ENCODE measurements at regions not wholly inside any gene's neighbourhood (a gene's known extent, or its start where the extent isn't known, plus 50 kb on each side); places are given as distances from the start of the nearest gene placed in this dataset.

DNA sequence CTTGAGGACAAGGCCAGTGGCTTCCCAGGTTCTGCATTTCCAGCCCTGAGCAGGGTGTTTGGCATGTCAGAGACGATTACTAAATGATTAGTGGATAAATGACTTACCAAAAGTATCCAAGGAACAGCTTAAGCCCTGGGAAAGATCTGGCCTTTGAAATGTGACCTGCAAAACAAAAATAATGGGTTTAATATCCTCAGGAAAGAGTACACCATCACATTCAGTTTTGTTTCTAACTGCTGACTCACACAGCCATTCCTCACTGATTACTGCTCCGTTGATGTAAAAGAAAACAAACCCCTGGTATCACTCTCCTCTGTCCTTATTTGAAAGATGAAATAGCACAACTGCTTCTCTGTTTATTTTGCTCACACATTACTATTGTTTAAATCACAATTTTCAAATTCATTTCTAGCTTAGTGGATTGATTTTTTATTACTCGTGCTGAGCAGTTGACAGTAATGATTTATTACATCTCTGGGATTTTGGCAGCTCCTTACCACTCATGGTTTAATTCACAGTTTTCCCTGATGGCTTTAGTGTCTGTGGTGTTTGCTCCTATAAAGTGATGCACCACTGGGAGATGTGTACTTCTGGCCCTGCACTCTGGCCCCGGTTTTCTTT lies 117.0 kb downstream of the CBLL2 start:
- POLR2A ChIA-PET = no interaction called here
- H3K4me3 Mint-ChIP-seq = no peak overlapping the region
- DNase-seq = no peak
- H3K27ac Mint-ChIP-seq = no peak overlapping the region
- no peaks in the 10 kb centered on the region for H3K36me3 Mint-ChIP-seq
- ATAC-seq (replicated peaks in 1 of 4) = no peak
- Histone ChIP-seq H3K4me3 (ENCODE audit: control insufficient read depth in 1 of 2, extremely low read depth in 1 of 2, low read length in 1 of 2) (no peak overlapping the region), H3K27ac (ENCODE audit: low read length) (no peak overlapping the region), H3K36me3 (ENCODE audit: control insufficient read depth in 2 of 2, extremely low read depth in 1 of 2, insufficient read depth in 1 of 2, low read length in 1 of 2) (no peaks in the 10 kb centered on the region), H3K27me3 (replicated peaks in 1 of 2; ENCODE audit: control insufficient read depth in 2 of 2, extremely low read depth in 1 of 2, insufficient read depth in 2 of 2, low read length in 1 of 2) (no peaks in the 10 kb centered on the region), H3K4me1 (ENCODE audit: control insufficient read depth in 1 of 2, extremely low read depth in 1 of 2, insufficient read depth in 2 of 2, low read length in 2 of 2) (no peaks in the 10 kb centered on the region), H3K9me3 (no peaks in the 10 kb centered on the region)
- H3K4me1 Mint-ChIP-seq = no peaks in the 10 kb centered on the region
- WGBS (ENCODE audit: insufficient coverage) = no CpG with 5 or more reads among the region's 4 CpGs
- H3K9me3 Mint-ChIP-seq = no peaks in the 10 kb centered on the region
- CTCF ChIA-PET = no interaction called here
- peaks cover 0 to 18% of the 10 kb centered on the region in 2 donors for H3K27me3 Mint-ChIP-seq

DNA sequence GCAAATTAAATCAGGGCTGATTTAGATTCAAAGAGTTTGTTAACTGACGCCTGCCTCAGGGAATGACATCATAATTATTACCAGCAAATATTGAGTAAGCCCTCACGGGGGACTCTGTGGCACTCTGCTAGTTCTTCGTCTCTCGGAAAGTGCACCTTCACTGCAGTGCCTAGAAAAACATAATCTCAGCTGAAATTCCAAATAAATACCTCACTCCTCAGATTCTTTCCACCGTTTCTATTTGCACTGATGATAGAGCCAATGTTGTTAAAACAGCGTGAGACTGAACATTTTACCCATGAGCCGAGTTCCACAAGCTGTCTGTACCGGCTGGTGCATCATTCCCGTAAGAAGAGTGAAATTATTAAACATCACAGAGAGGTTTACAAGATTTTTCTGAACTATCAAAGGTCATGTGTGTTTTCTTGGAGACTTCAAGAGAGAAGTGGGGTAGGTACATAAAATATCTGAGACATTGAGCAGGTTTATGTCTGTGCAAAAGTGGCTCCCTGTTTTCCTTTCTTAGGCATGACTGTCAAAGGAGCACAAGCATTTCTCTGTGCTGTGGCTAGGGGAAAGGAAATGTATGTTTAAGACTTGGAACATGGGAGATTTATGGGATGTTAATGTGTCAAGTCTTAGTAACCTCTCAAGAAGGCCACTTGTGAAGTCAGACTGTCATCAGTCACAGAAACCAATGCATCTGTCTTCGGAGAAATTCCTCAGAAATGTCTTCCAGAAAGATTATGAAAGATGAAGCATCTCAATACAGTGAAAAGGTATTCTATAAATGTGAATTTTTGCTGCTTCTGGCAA lies 119.6 kb downstream of the CBLL2 start:
- H3K27me3 ChIP-seq (replicated peaks in 1 of 2; ENCODE audit: control insufficient read depth in 2 of 2, extremely low read depth in 1 of 2, insufficient read depth in 2 of 2, low read length in 1 of 2) = no peaks in the 10 kb centered on the region
- H3K4me3 ChIP-seq (ENCODE audit: control insufficient read depth in 1 of 2, extremely low read depth in 1 of 2, low read length in 1 of 2) = no peak overlapping the region
- no peak overlapping the region for H3K27ac Mint-ChIP-seq
- DNase-seq (no peak), ATAC-seq (replicated peaks in 1 of 4) (no peak)
- ChIA-PET CTCF (no interaction called here), POLR2A (no interaction called here)
- peaks cover 0 to 18% of the 10 kb centered on the region in 2 donors for H3K27me3 Mint-ChIP-seq
- H3K9me3 ChIP-seq = no peaks in the 10 kb centered on the region
- no peak overlapping the region for H3K4me3 Mint-ChIP-seq
- 17% methylated on average over 1 of the region's 10 CpGs for WGBS (ENCODE audit: insufficient coverage)
- no peak overlapping the region for H3K27ac ChIP-seq (ENCODE audit: low read length)
- H3K36me3 ChIP-seq (ENCODE audit: control insufficient read depth in 2 of 2, extremely low read depth in 1 of 2, insufficient read depth in 1 of 2, low read length in 1 of 2) = no peaks in the 10 kb centered on the region
- no peaks in the 10 kb centered on the region for H3K4me1 Mint-ChIP-seq
- no peaks in the 10 kb centered on the region for H3K9me3 Mint-ChIP-seq
- no peaks in the 10 kb centered on the region for H3K36me3 Mint-ChIP-seq
- no peaks in the 10 kb centered on the region for H3K4me1 ChIP-seq (ENCODE audit: control insufficient read depth in 1 of 2, extremely low read depth in 1 of 2, insufficient read depth in 2 of 2, low read length in 2 of 2)

DNA sequence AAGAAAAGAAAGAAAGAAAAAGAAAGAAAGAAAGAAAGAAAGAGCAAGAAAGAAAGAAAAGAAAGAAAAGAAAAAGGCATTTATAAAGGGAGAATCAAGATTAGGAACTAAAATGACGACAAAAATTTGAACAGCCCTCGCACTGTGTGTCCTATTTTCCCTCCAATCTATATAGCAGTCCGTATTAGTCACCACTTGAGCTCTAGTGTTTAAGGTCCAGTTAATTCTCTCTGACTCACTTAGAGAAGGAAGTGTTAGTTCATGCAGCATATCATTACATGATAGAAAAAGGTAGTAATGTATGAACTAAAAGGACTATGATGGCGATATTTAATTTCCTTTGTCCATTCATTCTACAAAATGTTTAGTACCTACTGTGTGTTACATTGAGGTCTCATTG lies 122.7 kb downstream of the CBLL2 start:
- Histone ChIP-seq H3K36me3 (ENCODE audit: control insufficient read depth in 2 of 2, extremely low read depth in 1 of 2, insufficient read depth in 1 of 2, low read length in 1 of 2) (no peaks in the 10 kb centered on the region), H3K27me3 (replicated peaks in 1 of 2; ENCODE audit: control insufficient read depth in 2 of 2, extremely low read depth in 1 of 2, insufficient read depth in 2 of 2, low read length in 1 of 2) (no peaks in the 10 kb centered on the region), H3K27ac (ENCODE audit: low read length) (no peak overlapping the region), H3K4me3 (ENCODE audit: control insufficient read depth in 1 of 2, extremely low read depth in 1 of 2, low read length in 1 of 2) (no peak overlapping the region), H3K4me1 (ENCODE audit: control insufficient read depth in 1 of 2, extremely low read depth in 1 of 2, insufficient read depth in 2 of 2, low read length in 2 of 2) (no peaks in the 10 kb centered on the region), H3K9me3 (no peaks in the 10 kb centered on the region)
- ATAC-seq (replicated peaks in 1 of 4) (no peak), DNase-seq (no peak)
- no peak overlapping the region for H3K4me3 Mint-ChIP-seq
- H3K27me3 Mint-ChIP-seq = peaks cover 0 to 4% of the 10 kb centered on the region in 2 donors
- H3K4me1 Mint-ChIP-seq = no peaks in the 10 kb centered on the region
- CTCF ChIA-PET = no interaction called here
- POLR2A ChIA-PET = no interaction called here
- no peak overlapping the region for H3K27ac Mint-ChIP-seq
- no CpG with 5 or more reads among the region's 4 CpGs for WGBS (ENCODE audit: insufficient coverage)
- H3K9me3 Mint-ChIP-seq = no peaks in the 10 kb centered on the region
- H3K36me3 Mint-ChIP-seq = no peaks in the 10 kb centered on the region

DNA sequence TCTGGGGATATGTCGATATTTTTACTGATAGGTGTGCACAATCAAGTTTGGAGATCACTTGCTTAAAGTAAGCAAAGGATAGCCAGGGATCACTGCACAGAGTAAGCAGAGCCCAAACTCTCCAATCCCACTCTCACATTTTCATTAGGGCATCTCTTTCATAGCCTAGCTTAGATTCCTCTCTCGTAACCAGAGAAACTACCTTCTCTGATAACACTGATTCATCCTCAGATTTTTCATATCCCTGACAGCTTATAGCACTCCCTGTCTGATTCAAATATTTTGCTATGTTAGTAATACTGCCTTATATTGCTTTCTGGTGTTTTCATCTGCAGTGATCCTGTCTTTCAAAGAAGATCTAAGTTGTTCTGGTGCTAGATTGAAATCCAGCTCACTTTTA lies 123.7 kb downstream of the CBLL2 start:
- no peaks in the 10 kb centered on the region for H3K36me3 ChIP-seq (ENCODE audit: control insufficient read depth in 2 of 2, extremely low read depth in 1 of 2, insufficient read depth in 1 of 2, low read length in 1 of 2)
- no peak overlapping the region for H3K4me3 Mint-ChIP-seq
- ATAC-seq (replicated peaks in 1 of 4) = no peak
- H3K4me1 Mint-ChIP-seq = no peaks in the 10 kb centered on the region
- no peaks in the 10 kb centered on the region for H3K4me1 ChIP-seq (ENCODE audit: control insufficient read depth in 1 of 2, extremely low read depth in 1 of 2, insufficient read depth in 2 of 2, low read length in 2 of 2)
- no peaks in the 10 kb centered on the region for H3K36me3 Mint-ChIP-seq
- H3K9me3 Mint-ChIP-seq = no peaks in the 10 kb centered on the region
- no peak overlapping the region for H3K27ac ChIP-seq (ENCODE audit: low read length)
- H3K27ac Mint-ChIP-seq = no peak overlapping the region
- ChIA-PET POLR2A (no interaction called here), CTCF (no interaction called here)
- no peaks in the 10 kb centered on the region for H3K9me3 ChIP-seq
- H3K27me3 ChIP-seq (replicated peaks in 1 of 2; ENCODE audit: control insufficient read depth in 2 of 2, extremely low read depth in 1 of 2, insufficient read depth in 2 of 2, low read length in 1 of 2) = no peaks in the 10 kb centered on the region
- no peak for DNase-seq
- peaks cover 0 to 4% of the 10 kb centered on the region in 2 donors for H3K27me3 Mint-ChIP-seq
- H3K4me3 ChIP-seq (ENCODE audit: control insufficient read depth in 1 of 2, extremely low read depth in 1 of 2, low read length in 1 of 2) = no peak overlapping the region
- no CpG with 5 or more reads among the region's 2 CpGs for WGBS (ENCODE audit: insufficient coverage)

DNA sequence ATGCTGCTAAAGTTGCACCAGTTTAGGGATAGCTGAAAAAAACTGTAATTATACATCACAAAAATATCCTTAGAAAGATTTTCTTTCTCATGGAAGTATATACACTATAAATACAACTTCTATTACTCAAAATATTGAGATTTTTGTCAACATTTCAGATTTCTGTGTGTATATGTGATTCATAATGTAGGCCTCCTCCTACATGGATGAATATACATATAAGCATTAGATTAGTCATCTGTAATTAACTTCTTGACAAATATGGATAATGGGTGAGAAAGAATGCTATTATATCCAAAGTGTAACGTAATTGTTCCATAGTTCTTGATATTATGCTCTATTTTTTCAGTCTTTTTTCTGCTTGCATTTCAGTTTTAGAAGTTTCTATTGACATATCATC lies 124.9 kb downstream of the CBLL2 start:
- H3K27me3 ChIP-seq (replicated peaks in 1 of 2; ENCODE audit: control insufficient read depth in 2 of 2, extremely low read depth in 1 of 2, insufficient read depth in 2 of 2, low read length in 1 of 2) = no peaks in the 10 kb centered on the region
- Mint-ChIP-seq H3K27ac (no peak overlapping the region), H3K4me1 (no peaks in the 10 kb centered on the region), H3K9me3 (no peaks in the 10 kb centered on the region), H3K27me3 (no peaks in the 10 kb centered on the region), H3K4me3 (no peak overlapping the region), H3K36me3 (no peaks in the 10 kb centered on the region)
- DNase-seq (no peak), ATAC-seq (replicated peaks in 1 of 4) (no peak)
- H3K9me3 ChIP-seq = no peaks in the 10 kb centered on the region
- H3K4me1 ChIP-seq (ENCODE audit: control insufficient read depth in 1 of 2, extremely low read depth in 1 of 2, insufficient read depth in 2 of 2, low read length in 2 of 2) = no peaks in the 10 kb centered on the region
- no CpG with 5 or more reads among the region's 1 CpG for WGBS (ENCODE audit: insufficient coverage)
- no peak overlapping the region for H3K4me3 ChIP-seq (ENCODE audit: control insufficient read depth in 1 of 2, extremely low read depth in 1 of 2, low read length in 1 of 2)
- no peaks in the 10 kb centered on the region for H3K36me3 ChIP-seq (ENCODE audit: control insufficient read depth in 2 of 2, extremely low read depth in 1 of 2, insufficient read depth in 1 of 2, low read length in 1 of 2)
- no peak overlapping the region for H3K27ac ChIP-seq (ENCODE audit: low read length)
- ChIA-PET POLR2A (no interaction called here), CTCF (no interaction called here)

DNA sequence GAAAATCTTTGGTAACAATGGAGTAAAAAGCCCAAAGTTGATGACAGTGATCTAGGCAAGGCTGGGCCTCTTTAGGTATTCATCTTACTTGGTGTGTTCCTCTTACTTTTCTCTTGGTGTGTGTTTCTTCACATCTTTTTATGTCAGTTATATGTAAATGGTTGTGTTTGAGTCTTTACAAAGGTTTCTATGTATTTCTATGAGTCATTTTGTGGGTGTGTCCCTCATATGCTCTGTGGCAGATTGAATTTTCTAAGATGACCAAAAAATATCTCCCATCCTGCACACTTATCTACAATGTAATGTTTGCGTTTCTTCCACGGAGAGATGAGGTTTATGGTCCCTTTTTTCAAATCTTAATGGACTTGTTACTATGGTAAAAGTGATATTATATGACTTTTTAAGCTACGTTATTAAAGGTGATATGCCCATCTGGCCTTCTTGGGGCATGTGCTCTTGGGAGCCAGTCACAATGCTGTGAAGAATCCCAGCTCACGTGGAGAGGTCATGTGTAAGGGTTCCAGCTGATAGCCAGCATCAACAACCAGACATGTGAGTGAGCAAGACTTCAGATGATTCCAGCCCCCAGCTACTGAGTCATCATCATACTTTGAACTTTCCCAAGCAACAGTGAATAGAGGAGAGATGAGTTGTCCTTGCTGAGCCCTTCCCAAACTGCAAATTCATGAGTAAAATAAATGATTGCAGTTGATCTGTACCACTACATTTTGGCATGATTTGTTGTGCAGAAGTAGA lies 126.9 kb downstream of the CBLL2 start:
- no peak overlapping the region for H3K27ac ChIP-seq (ENCODE audit: low read length)
- H3K36me3 ChIP-seq (ENCODE audit: control insufficient read depth in 2 of 2, extremely low read depth in 1 of 2, insufficient read depth in 1 of 2, low read length in 1 of 2) = no peaks in the 10 kb centered on the region
- POLR2A ChIA-PET = no interaction called here
- Mint-ChIP-seq H3K27ac (no peak overlapping the region), H3K4me1 (no peaks in the 10 kb centered on the region), H3K4me3 (no peak overlapping the region), H3K9me3 (peaks cover 0 to 2% (median 0%) of the 10 kb centered on the region in 3 donors), H3K36me3 (no peaks in the 10 kb centered on the region), H3K27me3 (peaks cover 0 to 3% of the 10 kb centered on the region in 2 donors)
- no peak overlapping the region for H3K4me3 ChIP-seq (ENCODE audit: control insufficient read depth in 1 of 2, extremely low read depth in 1 of 2, low read length in 1 of 2)
- WGBS (ENCODE audit: insufficient coverage) = no CpG with 5 or more reads among the region's 4 CpGs
- H3K27me3 ChIP-seq (replicated peaks in 1 of 2; ENCODE audit: control insufficient read depth in 2 of 2, extremely low read depth in 1 of 2, insufficient read depth in 2 of 2, low read length in 1 of 2) = no peaks in the 10 kb centered on the region
- CTCF ChIA-PET = no interaction called here
- no peaks in the 10 kb centered on the region for H3K4me1 ChIP-seq (ENCODE audit: control insufficient read depth in 1 of 2, extremely low read depth in 1 of 2, insufficient read depth in 2 of 2, low read length in 2 of 2)
- ATAC-seq (replicated peaks in 1 of 4) = no peak
- no peak for DNase-seq
- H3K9me3 ChIP-seq = no peaks in the 10 kb centered on the region
